HUES48 (cell line): ENCODE measurements at regions not wholly inside any gene's neighbourhood (a gene's known extent, or its start where the extent isn't known, plus 50 kb on each side); places are given as distances from the start of the nearest gene placed in this dataset.

ENCODE experiments used
- H3K27ac ChIP-seq: one replicate; pipeline ENCODE4 v1.7.0; 2013; ENCODE audit warnings: low read depth, low read length, inconsistent platforms
- H3K27me3 ChIP-seq: 2 replicates; pipeline ENCODE4 v1.6.1; 2013; ENCODE audit warnings: mild to moderate bottlenecking, low read length; ENCODE audit not compliant: control insufficient read depth, insufficient read depth
- H3K36me3 ChIP-seq: 2 replicates; pipeline ENCODE4 v1.6.1; 2013; ENCODE audit warnings: low read length; ENCODE audit not compliant: control insufficient read depth, insufficient read depth
- H3K4me1 ChIP-seq: 2 replicates; pipeline ENCODE4 v1.6.1; 2013; ENCODE audit warnings: mild to moderate bottlenecking, low read length; ENCODE audit not compliant: control insufficient read depth, insufficient read depth
- H3K4me3 ChIP-seq: 2 replicates; pipeline ENCODE4 v1.5.1; 2013; ENCODE audit warnings: mild to moderate bottlenecking, low read depth, low read length
- H3K9ac ChIP-seq: 2 replicates; pipeline ENCODE4 v1.6.1; 2013; ENCODE audit warnings: mild to moderate bottlenecking, low read depth, low read length, moderate library complexity
- H3K9me3 ChIP-seq: 2 replicates; pipeline ENCODE4 v1.6.1; 2013; ENCODE audit warnings: low read length; ENCODE audit not compliant: control insufficient read depth, insufficient read depth

- H3K27ac ChIP-seq = no peak overlapping the region
- no peaks in the 10 kb centered on the region for H3K9me3 ChIP-seq
- H3K4me1 ChIP-seq = peaks cover 13% of the 10 kb centered on the region
- H3K36me3 ChIP-seq = peaks cover 43% of the 10 kb centered on the region
- H3K4me3 ChIP-seq = no peak overlapping the region
- H3K27me3 ChIP-seq = no peaks in the 10 kb centered on the region
- no peak overlapping the region for H3K9ac ChIP-seq
Measured at GRCh38 chr1:77632216-77632615, 50.2 kb downstream of the ZZZ3 start.

GRCh38 chr1:77631751-77632150 lies 50.7 kb downstream of the ZZZ3 start:
- H3K9ac ChIP-seq = no peak overlapping the region
- peaks cover 43% of the 10 kb centered on the region for H3K36me3 ChIP-seq
- H3K9me3 ChIP-seq = no peaks in the 10 kb centered on the region
- no peak overlapping the region for H3K4me3 ChIP-seq
- no peak overlapping the region for H3K27ac ChIP-seq
- no peaks in the 10 kb centered on the region for H3K27me3 ChIP-seq
- H3K4me1 ChIP-seq = peaks cover 13% of the 10 kb centered on the region

GRCh38 chr1:77631302-77631701 lies 51.2 kb downstream of the ZZZ3 start:
- H3K27ac ChIP-seq = no peak overlapping the region
- no peak overlapping the region for H3K4me3 ChIP-seq
- no peak overlapping the region for H3K9ac ChIP-seq
- H3K4me1 ChIP-seq = peaks cover 13% of the 10 kb centered on the region
- no peaks in the 10 kb centered on the region for H3K27me3 ChIP-seq
- no peaks in the 10 kb centered on the region for H3K9me3 ChIP-seq
- peaks cover 46% of the 10 kb centered on the region for H3K36me3 ChIP-seq

- Histone ChIP-seq H3K27ac (no peak overlapping the region), H3K9me3 (no peaks in the 10 kb centered on the region), H3K36me3 (peaks cover 55% of the 10 kb centered on the region), H3K4me3 (no peak overlapping the region), H3K27me3 (no peaks in the 10 kb centered on the region), H3K9ac (no peak overlapping the region), H3K4me1 (no peaks in the 10 kb centered on the region)
Measured at GRCh38 chr1:77627978-77628570, 54.4 kb downstream of the ZZZ3 start.

- Histone ChIP-seq H3K4me3 (no peak overlapping the region), H3K9me3 (no peaks in the 10 kb centered on the region), H3K36me3 (peaks cover 34% of the 10 kb centered on the region), H3K27ac (no peak overlapping the region), H3K4me1 (no peaks in the 10 kb centered on the region), H3K9ac (no peak overlapping the region), H3K27me3 (no peaks in the 10 kb centered on the region)
Measured at GRCh38 chr1:77625250-77625649, 57.2 kb downstream of the ZZZ3 start.

- Histone ChIP-seq H3K27ac (no peak overlapping the region), H3K9me3 (no peaks in the 10 kb centered on the region), H3K36me3 (peaks cover 26% of the 10 kb centered on the region), H3K4me3 (no peak overlapping the region), H3K4me1 (no peaks in the 10 kb centered on the region), H3K27me3 (no peaks in the 10 kb centered on the region), H3K9ac (no peak overlapping the region)
Measured at GRCh38 chr1:77624102-77624501, 58.4 kb downstream of the ZZZ3 start.

- H3K27ac ChIP-seq = no peak overlapping the region
- no peaks in the 10 kb centered on the region for H3K9me3 ChIP-seq
- no peaks in the 10 kb centered on the region for H3K4me1 ChIP-seq
- H3K27me3 ChIP-seq = no peaks in the 10 kb centered on the region
- H3K9ac ChIP-seq = no peak overlapping the region
- H3K36me3 ChIP-seq = peaks cover 24% of the 10 kb centered on the region
- H3K4me3 ChIP-seq = no peak overlapping the region; the same call in 1 of the 2 replicates
Measured at GRCh38 chr1:77623066-77623465, 59.4 kb downstream of the ZZZ3 start.

GRCh38 chr1:77620273-77620672 lies 62.2 kb downstream of the ZZZ3 start:
- Histone ChIP-seq H3K27me3 (no peaks in the 10 kb centered on the region), H3K9ac (no peak overlapping the region), H3K9me3 (no peaks in the 10 kb centered on the region), H3K4me3 (no peak overlapping the region), H3K4me1 (no peaks in the 10 kb centered on the region), H3K36me3 (peaks cover 16% of the 10 kb centered on the region; the same call in 1 of the 2 replicates), H3K27ac (no peak overlapping the region)

GRCh38 chr1:77614037-77614436 lies 68.4 kb downstream of the ZZZ3 start:
- peaks cover 3% of the 10 kb centered on the region; the same call in 1 of the 2 replicates for H3K9me3 ChIP-seq
- H3K4me1 ChIP-seq = no peaks in the 10 kb centered on the region
- H3K36me3 ChIP-seq = peaks cover 4% of the 10 kb centered on the region; the same call in 1 of the 2 replicates
- no peak overlapping the region for H3K27ac ChIP-seq
- H3K27me3 ChIP-seq = no peaks in the 10 kb centered on the region
- no peak overlapping the region for H3K9ac ChIP-seq
- no peak overlapping the region for H3K4me3 ChIP-seq
